K562 (cell line): ENCODE measurements at regions not wholly inside any gene's neighbourhood (a gene's known extent, or its start where the extent isn't known, plus 50 kb on each side); places are given as distances from the start of the nearest gene placed in this dataset.

Experiments used
- ATAC-seq: fragments of 200-7000 bp; cut with Tn5 transposase; 3 replicates; pipeline ENCODE4 v1.9.1; 2020; ENCODE audit warnings: moderate library complexity
- BruUV-seq: library from RNA; stranded (reverse); fragments of 400-500 nt; replicated peaks from 2 replicates; lab custom pipeline; 2021; lab: Mats Ljungman, UMichigan
- CTCF ChIA-PET: fragments of 300-600 bp; formaldehyde crosslinking; extraction: SDS; loops from one replicate; lab custom pipeline; 2021; ENCODE audit warnings: low intra/inter-chr PET ratio; lab: Yijun Ruan, JAX
- POLR2A ChIA-PET: fragments of 300-600, 350-650 bp; sonication (Branson Sonifier 250); formaldehyde crosslinking; extraction: SDS; loops from one replicate; lab custom pipeline; 2021; ENCODE audit warnings: antibody characterized with exemption, inconsistent platforms; lab: Yijun Ruan, JAX
- DNase-seq, 4 experiments: peaks; one replicate each; pipeline versions ENCODE4 v3.0.0 to v3.0.0-alpha.2; 2011 to 2018; ENCODE audit warnings: low spot score in 3 of 4, mixed read lengths in 3 of 4; ENCODE audit errors: extremely low read depth in 1 of 4
- FAIRE-seq: peaks from 2 replicates; lab custom pipeline; 2011; peaks lifted over from hg19 to GRCh38; lab: Jason Lieb, UNC
- H2AFZ ChIP-seq: 2 replicates; pipeline ENCODE4 v1.6.0; 2011; ENCODE audit warnings: low read depth, low read length, control low read depth, inconsistent platforms
- H3K27ac ChIP-seq: fragments of 200-600 bp; 3 replicates; pipeline ENCODE4 v1.8.0; 2011; ENCODE audit warnings: low read depth, mild to moderate bottlenecking, control low read depth, inconsistent platforms, low read length, moderate library complexity, mixed read lengths; ENCODE audit errors: extremely low read depth
- H3K27me3 ChIP-seq, 2 experiments: fragments of 300-600 bp in 1 of 2; 2 replicates in 1 of 2; 3 replicates in 1 of 2; pipeline versions ENCODE4 v1.6.0 to v1.8.0; 2011; ENCODE audit warnings: inconsistent platforms in 2 of 2, low read length in 2 of 2, mild to moderate bottlenecking in 1 of 2, mixed read lengths in 1 of 2, moderate library complexity in 1 of 2; ENCODE audit not compliant: control insufficient read depth in 2 of 2, insufficient read depth in 2 of 2
- H3K36me3 ChIP-seq: fragments of 300-600 bp; 3 replicates; pipeline ENCODE4 v1.8.0; 2011; ENCODE audit warnings: mild to moderate bottlenecking, low read length, inconsistent platforms; ENCODE audit not compliant: control insufficient read depth, insufficient read depth
- H3K4me1 ChIP-seq, 2 experiments: fragments of 200-600 bp in 1 of 2; replicated peaks in 1 of 2; 2 replicates in 1 of 2; 3 replicates in 1 of 2; pipeline versions ENCODE4 v1.5.1 to v1.8.0; 2011; ENCODE audit warnings: inconsistent platforms in 2 of 2, low read length in 2 of 2, mild to moderate bottlenecking in 1 of 2, mixed read lengths in 1 of 2, moderate library complexity in 1 of 2; ENCODE audit not compliant: control insufficient read depth in 2 of 2, insufficient read depth in 2 of 2
- H3K4me2 ChIP-seq: 2 replicates; pipeline ENCODE4 v1.6.1; 2011; ENCODE audit warnings: low read length, control low read depth, inconsistent platforms, mixed read lengths; ENCODE audit not compliant: insufficient read depth
- H3K4me3 ChIP-seq: fragments of 200-600 bp; sonication (generic), shearing (Covaris generic); 2 replicates; pipeline ENCODE4 v1.5.1; 2016; ENCODE audit warnings: control low read depth, inconsistent platforms
- H3K79me2 ChIP-seq: fragments of 200-600 bp; 3 replicates; pipeline ENCODE4 v1.8.0; 2011; ENCODE audit warnings: low read length, inconsistent platforms; ENCODE audit not compliant: control insufficient read depth, insufficient read depth
- H3K9ac ChIP-seq, 2 experiments: 2 replicates each; pipeline versions ENCODE4 v1.6.0 to v1.6.1; 2011; ENCODE audit warnings: low read depth in 2 of 2, low read length in 2 of 2, control low read depth in 1 of 2, inconsistent platforms in 1 of 2, mild to moderate bottlenecking in 1 of 2, mixed read lengths in 1 of 2; ENCODE audit not compliant: insufficient read depth in 1 of 2
- H3K9me1 ChIP-seq: one replicate; pipeline ENCODE4 v1.6.0; 2011; ENCODE audit warnings: inconsistent platforms, mild to moderate bottlenecking, low read length, moderate library complexity; ENCODE audit not compliant: control insufficient read depth, insufficient read depth
- H3K9me3 ChIP-seq: replicated peaks from 2 replicates; pipeline ENCODE4 v1.5.1; 2011; ENCODE audit warnings: low read depth, low read length, inconsistent platforms; ENCODE audit not compliant: control insufficient read depth, insufficient read depth
- H4K20me1 ChIP-seq: replicated peaks from 2 replicates; pipeline ENCODE4 v1.6.1; 2011; ENCODE audit warnings: low read length, inconsistent platforms, mixed read lengths; ENCODE audit not compliant: control insufficient read depth, insufficient read depth
- ASH1L ChIP-seq: fragments of 450-650 bp; IDR thresholded peaks from 2 replicates; pipeline ENCODE4 v1.6.1; 2018; ENCODE audit warnings: borderline replicate concordance, mild to moderate bottlenecking, low read depth; ENCODE audit not compliant: partially characterized antibody
- MLX ChIP-seq, 2 experiments: fragments of 450-650 bp in 1 of 2; sonication (generic) in 1 of 2; formaldehyde crosslinking; conservative IDR thresholded peaks; 2 replicates each; pipeline versions ENCODE4 v1.4.0 to v1.8.1; 2020 to 2022; ENCODE audit warnings: mild to moderate bottlenecking in 1 of 2, missing genetic modification reagents in 1 of 2
- THAP7 ChIP-seq: fragments of 250-450 bp; sonication (Bioruptor Pico); IDR thresholded peaks from 2 replicates; pipeline ENCODE4 v1.5.0; 2021
- ZKSCAN1 ChIP-seq: fragments of 150-350 bp; IDR thresholded peaks from 2 replicates; pipeline ENCODE4 v1.6.1; 2016; ENCODE audit warnings: low read depth, low read length
- ZNF134 ChIP-seq: fragments of 250-450 bp; sonication (Bioruptor Pico); conservative IDR thresholded peaks from 2 replicates; pipeline ENCODE4 v1.4.0; 2020
- ZNF282 ChIP-seq: sonication (generic); formaldehyde crosslinking; IDR thresholded peaks from 2 replicates; pipeline ENCODE4 v1.8.1; 2023; ENCODE audit warnings: missing genetic modification reagents
- ZNF696 ChIP-seq: fragments of 250-450 bp; sonication (Bioruptor Pico); conservative IDR thresholded peaks from 2 replicates; pipeline ENCODE4 v1.4.0; 2020; ENCODE audit warnings: mild to moderate bottlenecking, moderate library complexity
- WGBS: fragments of 100-300 bp; shearing (Covaris generic); methylation state at CpG from one replicate; pipeline ENCODE4 v1.1.6; 2016; ENCODE audit warnings: low coverage, mixed read lengths; ENCODE audit not compliant: insufficient coverage; ENCODE audit errors: missing lambda C conversion rate; 5-methylcytosine and 5-hydroxymethylcytosine counted together
- in situ Hi-C: fragments of 300-500 bp; cut with MboI; formaldehyde crosslinking; loops from 4 replicates; pipeline ENCODE4 v1.15.0; 2018; ENCODE audit warnings: inconsistent platforms, mixed read lengths
- intact Hi-C: fragments of 100-400 bp; cut with micrococcal nuclease; formaldehyde crosslinking; loops from 2 replicates; pipeline ENCODE4 v1.14.2; 2022

DNA sequence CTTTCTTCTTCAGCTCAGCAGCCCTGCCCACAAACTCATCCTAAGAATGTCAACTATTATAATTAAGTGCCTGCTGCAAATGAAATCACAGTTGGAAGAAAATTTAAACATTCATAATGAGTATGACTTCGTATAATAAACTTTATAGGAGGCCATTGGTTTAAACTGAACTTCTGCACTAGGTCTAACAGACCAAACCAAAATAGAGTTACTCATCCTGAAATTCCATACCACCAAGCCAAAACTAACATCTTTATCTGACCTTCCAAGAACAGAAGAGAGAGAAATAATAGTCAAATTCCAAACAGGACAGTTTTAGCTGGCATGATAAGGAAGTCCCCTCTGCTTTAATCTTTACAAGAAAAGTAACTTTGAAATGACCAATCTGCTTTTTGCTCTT, 472.4 kb upstream of the PRMT6 start:
- no peak overlapping the region for H3K4me2 ChIP-seq
- H3K9ac ChIP-seq = no peak overlapping the region
- H3K4me3 ChIP-seq = no peak overlapping the region
- H3K9me3 ChIP-seq = no peaks in the 10 kb centered on the region
- ATAC-seq (no peak), FAIRE-seq (no peak)
- in situ Hi-C loops = no loop called here
- H2AFZ ChIP-seq = no peak overlapping the region
- no peak overlapping the region for H3K27ac ChIP-seq
- H3K27me3 ChIP-seq = no peaks in the 10 kb centered on the region
- intact Hi-C loops = no loop called here
- POLR2A ChIA-PET = no interaction called here
- no peaks in the 10 kb centered on the region for H3K79me2 ChIP-seq
- H3K4me1 ChIP-seq = no peaks in the 10 kb centered on the region
- H4K20me1 ChIP-seq = no peaks in the 10 kb centered on the region
- 7% methylated on average over 1 of the region's 1 CpG for WGBS
- TF ChIP-seq ZKSCAN1 (no peak), MLX (CRISPR knock-in tag; conservative IDR thresholded peaks at IDR 0.05) (no peak), THAP7 (CRISPR knock-in tag) (no peak), ASH1L (no peak), ZNF696 (CRISPR knock-in tag) (no peak), ZNF282 (CRISPR knock-in tag) (no peak), ZNF134 (CRISPR knock-in tag) (no peak)
- TF ChIP-seq, all 486 proteins: peak for 0
- Histone ChIP-seq H3K9me1 (no peaks in the 10 kb centered on the region), H3K36me3 (no peaks in the 10 kb centered on the region)
- no TSS peak for BruUV-seq
- CTCF ChIA-PET = interaction anchor here (0.7 kb wide), 1 partner anchor 209 kb away, joined by 4 read pairs; no protein-coding TSS in a partner anchor
- DNase-seq = no peak
